T47D (cell line): ENCODE measurements at regions not wholly inside any gene's neighbourhood (a gene's known extent, or its start where the extent isn't known, plus 50 kb on each side); places are given as distances from the start of the nearest gene placed in this dataset.
"Not testable (repeated sequence)": the region's sequence is repeated elsewhere in the genome, so short reads cannot be mapped to it uniquely, and the experiment has no call there.

Source experiments
- DNase-seq, 2 experiments: peaks; one replicate each; pipeline versions ENCODE4 v3.0.0 to v3.0.0-alpha.2; 2011 to 2012; ENCODE audit warnings: low read depth in 1 of 2, low spot score in 1 of 2
- JUND ChIP-seq: IDR thresholded peaks from 2 replicates; pipeline ENCODE4 v1.6.1; 2012; ENCODE audit warnings: low read depth
- in situ Hi-C: cut with HindIII; loops from 2 replicates; pipeline ENCODE4 v1.10.0; 2016; ENCODE audit warnings: low sequenced_read_pairs, low pct_unique_long_range_greater_than_20kb

DNA sequence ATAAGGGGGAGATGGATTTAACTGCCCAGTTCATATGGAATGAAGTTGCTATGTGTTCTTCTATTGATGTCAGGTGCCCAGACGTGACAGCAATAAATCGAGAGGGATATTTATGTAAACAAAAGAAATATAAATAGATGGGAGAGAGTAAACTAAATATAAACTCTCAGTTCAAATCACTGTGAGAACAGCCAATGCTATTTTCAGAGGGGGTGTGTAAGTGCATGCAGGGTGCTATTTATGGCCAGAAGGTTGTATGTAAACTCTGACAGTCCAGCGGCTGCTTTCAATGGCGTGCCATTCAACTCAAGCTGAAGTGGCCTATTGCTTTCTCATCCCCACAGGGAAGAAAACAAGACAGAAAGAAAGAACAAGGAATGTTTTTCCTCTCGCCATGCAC is 127.2 kb downstream of the KCNA5 start:
- DNase-seq, result no peak

GRCh38 chr12:5171701-5172100 is 128.0 kb downstream of the KCNA5 start:
- no peak for TF ChIP-seq JUND

More for the DNA sequence above, 127.2 kb downstream of the KCNA5 start:
- in situ Hi-C loops, result no loop called here
- no peak for TF ChIP-seq JUND

GRCh38 chr12:5172886-5173285 is 129.2 kb downstream of the KCNA5 start:
- in situ Hi-C loops, result no loop called here
- DNase-seq, result no peak
- no peak for TF ChIP-seq JUND

More at GRCh38 chr12:5171701-5172100, 128.0 kb downstream of the KCNA5 start:
- peak in 1 of 2 experiments; percentile 44 for DNase-seq
- in situ Hi-C loops, result no loop called here

DNA sequence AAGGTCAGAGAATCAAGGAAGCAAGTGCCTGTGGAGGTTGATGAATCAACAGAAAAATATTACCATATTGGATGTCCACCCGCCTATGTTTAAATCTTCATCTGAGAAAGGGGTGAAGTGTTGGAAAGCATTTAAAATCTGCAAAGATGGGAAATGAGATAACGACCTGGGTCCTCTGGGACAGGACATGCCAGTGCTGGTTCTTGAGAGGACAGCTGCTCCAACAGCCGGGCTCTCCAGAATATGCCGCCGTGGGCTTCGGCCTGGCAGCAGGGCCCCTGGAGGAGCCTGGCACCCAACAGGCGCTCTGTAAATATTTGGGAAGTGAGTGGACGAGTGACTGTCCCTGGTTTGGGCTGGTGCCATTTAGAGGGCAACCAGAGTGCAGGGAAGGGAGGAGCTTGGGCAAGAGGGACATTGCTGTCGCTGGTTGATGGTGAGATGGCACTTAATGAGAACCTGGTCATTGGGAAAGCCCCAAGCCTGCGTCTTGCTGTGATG is 129.9 kb downstream of the KCNA5 start:
- in situ Hi-C loops, result no loop called here
- TF ChIP-seq JUND, result no peak
- peak in 1 of 2 experiments; percentile 2 for DNase-seq

DNA sequence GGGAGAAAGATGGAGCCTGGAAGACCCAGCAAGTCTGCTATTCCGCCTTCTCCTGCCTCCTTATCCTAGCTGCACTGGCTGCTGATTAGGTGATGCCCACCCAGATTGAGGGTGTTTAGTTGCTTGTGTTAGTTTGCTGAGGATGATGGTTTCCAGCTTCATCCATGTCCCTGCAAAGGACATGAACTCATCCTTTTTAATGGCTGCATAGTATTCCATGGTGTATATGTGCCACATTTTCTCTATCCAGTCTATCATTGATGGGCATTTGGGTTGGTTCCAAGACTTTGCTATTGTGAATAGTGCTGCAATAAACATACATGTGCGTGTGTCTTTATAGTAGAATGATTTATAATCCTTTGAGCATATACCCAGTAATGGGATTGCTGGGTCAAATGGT is 131.7 kb downstream of the KCNA5 start:
- DNase-seq, in situ Hi-C loops: not testable (repeated sequence)

DNA sequence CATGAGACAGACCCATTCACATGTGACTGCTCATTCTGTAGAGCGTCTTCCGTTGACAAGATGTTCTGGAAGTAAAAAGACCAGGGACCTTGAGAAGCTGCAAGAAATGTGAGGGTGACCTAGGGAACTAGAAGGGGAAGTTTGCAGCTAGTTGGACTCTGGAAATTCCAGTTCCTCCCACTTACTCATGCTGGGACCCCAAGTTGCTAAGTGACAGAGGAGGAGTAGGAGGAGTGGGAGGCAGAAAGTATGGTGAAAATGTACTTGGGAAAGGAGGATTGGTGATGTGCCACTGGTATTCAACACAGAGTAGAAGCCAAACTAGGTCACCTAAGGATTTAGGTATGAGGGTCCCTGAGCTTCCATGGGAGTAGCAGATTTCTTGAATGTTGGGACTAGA is 132.4 kb downstream of the KCNA5 start:
- no peak for TF ChIP-seq JUND
- no peak for DNase-seq
- in situ Hi-C loops, result no loop called here

DNA sequence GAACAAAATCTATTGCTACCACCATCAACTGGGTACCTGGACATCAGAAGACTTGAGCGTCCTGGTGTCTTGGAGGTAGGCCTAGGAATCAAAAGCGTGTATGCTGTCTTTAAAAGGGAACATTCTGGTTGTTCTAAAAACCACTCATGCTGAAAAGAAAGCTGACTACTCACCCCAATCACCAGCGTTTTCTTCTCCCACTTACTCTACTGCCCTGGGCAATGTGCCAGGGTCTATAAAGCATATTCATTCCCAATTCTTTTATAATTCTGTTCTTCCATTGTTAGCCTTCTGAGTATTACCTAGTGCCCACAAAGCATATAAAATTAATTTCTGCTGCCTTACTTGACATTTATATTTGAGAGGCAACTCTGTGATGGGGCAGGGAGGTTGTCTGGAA is 133.4 kb downstream of the KCNA5 start:
- in situ Hi-C loops, result no loop called here
- no peak for TF ChIP-seq JUND
- DNase-seq, result no peak

DNA sequence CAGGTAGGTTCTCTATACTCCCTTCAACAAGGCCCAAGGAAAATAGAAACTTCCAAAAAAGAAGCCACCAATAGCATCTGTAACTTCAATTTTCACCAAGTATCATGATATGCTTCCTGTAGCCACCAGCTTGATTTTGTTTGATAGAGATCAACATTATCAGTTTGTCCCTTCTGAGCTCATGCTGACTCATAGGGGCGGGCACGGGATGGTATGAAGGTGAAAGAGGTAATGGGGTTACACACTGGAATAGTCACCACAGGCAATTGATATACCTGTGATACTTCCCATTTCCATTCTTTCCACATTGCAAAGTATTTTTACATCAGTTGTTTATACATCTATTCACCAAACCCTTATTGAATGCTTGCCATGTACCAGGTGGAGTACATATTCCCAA is 134.1 kb downstream of the KCNA5 start:
- DNase-seq, result no peak
- in situ Hi-C loops, result no loop called here
- TF ChIP-seq JUND, result no peak

GRCh38 chr12:5178571-5178970 is 134.9 kb downstream of the KCNA5 start:
- in situ Hi-C loops, result no loop called here
- TF ChIP-seq JUND, result no peak
- DNase-seq, result no peak

DNA sequence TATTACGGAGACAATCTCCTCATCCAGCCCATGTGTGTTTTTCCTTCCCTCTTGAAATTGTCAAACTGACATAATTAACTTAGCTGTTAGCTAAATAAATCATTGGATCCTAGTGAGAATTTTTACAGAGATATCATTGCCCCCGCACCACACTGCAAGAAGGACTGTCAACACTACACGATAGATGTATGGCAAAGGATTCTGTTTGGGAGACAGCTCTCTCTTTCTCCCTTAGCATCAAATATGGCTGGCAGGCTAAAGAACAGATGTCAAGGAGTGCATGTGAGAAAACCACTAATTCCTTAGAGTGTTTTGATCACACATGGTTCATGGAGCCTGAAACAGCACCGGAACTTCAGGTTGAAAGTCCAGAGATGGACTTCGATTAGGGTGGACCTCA is 136.8 kb downstream of the KCNA5 start:
- no peak for TF ChIP-seq JUND
- in situ Hi-C loops, result no loop called here
- no peak for DNase-seq

DNA sequence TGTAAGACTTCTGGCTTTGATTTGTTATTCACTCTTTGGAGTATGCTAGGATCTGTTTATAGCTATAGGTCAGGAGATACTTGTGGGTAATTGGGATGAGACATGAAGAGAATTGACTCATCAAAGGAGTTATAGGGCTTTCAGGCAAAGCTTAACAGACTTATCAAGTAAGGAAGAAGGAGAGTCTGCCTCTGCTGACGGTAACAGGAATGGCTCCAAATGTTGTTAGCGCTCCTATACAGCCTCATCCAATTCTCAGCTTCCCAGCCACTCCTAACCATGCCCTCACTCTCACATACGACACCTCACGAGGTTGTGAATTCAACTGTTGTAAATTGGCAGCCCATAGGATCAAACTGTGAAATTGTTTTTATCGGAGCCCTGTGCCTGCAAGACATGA is 140.5 kb downstream of the KCNA5 start:
- no peak for DNase-seq
- no peak for TF ChIP-seq JUND
- in situ Hi-C loops, result no loop called here

DNA sequence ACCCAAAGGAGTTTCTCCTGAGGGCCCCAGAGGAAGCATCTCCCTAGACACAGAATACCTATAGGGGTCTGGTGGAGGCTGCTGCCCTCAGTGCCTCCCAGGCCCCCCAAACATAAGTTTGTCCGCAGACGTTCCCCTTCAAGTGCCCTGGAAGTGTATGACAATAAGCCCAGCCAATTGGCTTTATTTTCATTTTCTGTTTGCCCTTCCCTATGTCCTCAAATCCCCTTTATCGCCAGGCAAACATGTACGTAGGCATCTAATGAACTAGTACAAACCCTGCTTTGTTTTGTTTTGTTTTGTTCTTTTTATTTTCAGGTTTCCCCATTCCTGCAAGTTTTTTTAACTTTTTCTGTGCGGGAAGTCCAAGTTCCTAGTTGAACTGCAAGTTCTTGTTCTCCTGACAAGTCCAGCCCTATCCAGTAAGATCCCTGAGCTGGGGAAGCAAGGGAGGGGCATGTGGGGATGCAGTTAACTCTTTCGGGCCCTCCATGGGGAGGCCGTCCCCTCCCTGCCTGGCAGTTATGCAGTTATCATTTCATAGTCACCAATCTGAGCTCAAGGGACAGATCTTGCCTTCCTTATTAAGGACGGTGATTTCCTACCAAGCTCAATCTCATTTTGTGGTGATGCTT is 141.9 kb downstream of the KCNA5 start:
- in situ Hi-C loops, result no loop called here
- no peak for DNase-seq
- no peak for TF ChIP-seq JUND

DNA sequence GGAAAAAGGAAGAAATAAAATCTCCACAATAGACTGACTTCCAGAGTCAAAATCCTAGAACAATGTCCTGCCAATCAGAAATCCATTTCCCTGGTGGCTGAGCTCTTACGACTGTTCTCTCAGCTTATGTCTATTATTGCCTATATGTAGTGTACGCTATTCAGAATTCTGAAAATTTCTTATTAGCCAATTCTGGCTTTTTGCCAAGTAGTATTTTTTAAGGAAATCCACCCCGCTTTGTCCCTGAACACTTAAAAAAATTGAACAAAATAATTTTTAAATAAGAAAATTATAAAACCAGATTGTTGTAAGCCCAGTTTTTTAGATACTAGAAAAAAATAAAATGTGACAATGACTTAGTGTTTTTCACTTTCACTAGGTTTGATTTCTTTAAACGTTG is 143.0 kb downstream of the KCNA5 start:
- no peak for TF ChIP-seq JUND
- in situ Hi-C loops, result no loop called here
- no peak for DNase-seq

DNA sequence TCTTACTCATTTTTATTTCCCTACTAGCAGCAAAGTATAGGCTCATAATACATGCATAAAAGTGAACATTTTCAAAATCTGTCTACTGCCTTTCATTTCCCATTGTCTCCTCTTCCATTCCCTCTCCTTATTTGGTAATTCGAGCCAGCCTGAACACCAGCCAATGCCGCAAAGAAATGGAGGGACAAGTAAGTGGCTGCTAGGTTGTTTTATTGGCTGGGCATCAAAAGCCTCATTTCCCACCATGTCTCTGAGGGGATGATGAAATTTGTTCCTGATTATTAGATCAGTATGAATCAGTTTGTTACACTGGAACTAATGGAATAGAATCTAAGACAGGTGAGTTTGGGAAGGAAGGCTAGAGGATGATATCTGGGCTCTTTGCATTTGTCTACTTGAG is 143.5 kb downstream of the KCNA5 start:
- no peak for TF ChIP-seq JUND
- DNase-seq, result no peak
- in situ Hi-C loops, result no loop called here
